CD4-positive, alpha-beta T cell treated with Interleukin-6 for 4 hours (primary cell): ENCODE measurements at regions not wholly inside any gene's neighbourhood (a gene's known extent, or its start where the extent isn't known, plus 50 kb on each side); places are given as distances from the start of the nearest gene placed in this dataset.

Source experiments
- DNase-seq: peaks from one replicate; pipeline ENCODE4 v3.0.0-alpha.2; 2020; ENCODE audit warnings: mixed read lengths

GRCh38 chr3:87390821-87391220, 114.4 kb upstream of the POU1F1 start:
- DNase-seq = no peak

- DNase-seq = no peak
Observed at GRCh38 chr3:87390353-87390752, 114.0 kb upstream of the POU1F1 start.

GRCh38 chr3:87375231-87375682, 98.9 kb upstream of the POU1F1 start:
- DNase-seq = no peak

- DNase-seq = no peak
Observed at GRCh38 chr3:87370007-87370406, 93.6 kb upstream of the POU1F1 start.

- DNase-seq = no peak
Observed at GRCh38 chr3:87367736-87368135, 91.4 kb upstream of the POU1F1 start.

- no peak for DNase-seq
Observed at GRCh38 chr3:87363721-87364120, 87.3 kb upstream of the POU1F1 start.

- no peak for DNase-seq
Observed at GRCh38 chr3:87361956-87362355, 85.6 kb upstream of the POU1F1 start.

GRCh38 chr3:87361271-87361670, 84.9 kb upstream of the POU1F1 start:
- DNase-seq = no peak

GRCh38 chr3:87359826-87360225, 83.4 kb upstream of the POU1F1 start:
- DNase-seq = no peak

GRCh38 chr3:87359025-87359424, 82.6 kb upstream of the POU1F1 start:
- no peak for DNase-seq

- no peak for DNase-seq
Observed at GRCh38 chr3:87358066-87358465, 81.7 kb upstream of the POU1F1 start.

GRCh38 chr3:87354398-87354797, 78.0 kb upstream of the POU1F1 start:
- DNase-seq = no peak

GRCh38 chr3:87351937-87352336, 75.6 kb upstream of the POU1F1 start:
- no peak for DNase-seq

GRCh38 chr3:87350367-87351199, 74.2 kb upstream of the POU1F1 start:
- DNase-seq = peak; percentile 17

- DNase-seq = no peak
Observed at GRCh38 chr3:87349833-87350232, 73.4 kb upstream of the POU1F1 start.

- no peak for DNase-seq
Observed at GRCh38 chr3:87336761-87337160, 60.4 kb upstream of the POU1F1 start.

GRCh38 chr3:87335931-87336330, 59.5 kb upstream of the POU1F1 start:
- DNase-seq = no peak

- DNase-seq = no peak
Observed at GRCh38 chr3:87333393-87333892, 57.1 kb upstream of the POU1F1 start.

GRCh38 chr3:87332789-87333188, 56.4 kb upstream of the POU1F1 start:
- no peak for DNase-seq

- DNase-seq = no peak
Observed at GRCh38 chr3:87329065-87329464, 52.7 kb upstream of the POU1F1 start.
